NCI-H748 (cell line): ENCODE measurements at regions not wholly inside any gene's neighbourhood (a gene's known extent, or its start where the extent isn't known, plus 50 kb on each side); places are given as distances from the start of the nearest gene placed in this dataset.

Experiments used
- DNase-seq: peaks from one replicate; lab custom pipeline; 2025; ENCODE audit not compliant: unreplicated experiment; lab: John Stamatoyannopoulos, UW

DNA sequence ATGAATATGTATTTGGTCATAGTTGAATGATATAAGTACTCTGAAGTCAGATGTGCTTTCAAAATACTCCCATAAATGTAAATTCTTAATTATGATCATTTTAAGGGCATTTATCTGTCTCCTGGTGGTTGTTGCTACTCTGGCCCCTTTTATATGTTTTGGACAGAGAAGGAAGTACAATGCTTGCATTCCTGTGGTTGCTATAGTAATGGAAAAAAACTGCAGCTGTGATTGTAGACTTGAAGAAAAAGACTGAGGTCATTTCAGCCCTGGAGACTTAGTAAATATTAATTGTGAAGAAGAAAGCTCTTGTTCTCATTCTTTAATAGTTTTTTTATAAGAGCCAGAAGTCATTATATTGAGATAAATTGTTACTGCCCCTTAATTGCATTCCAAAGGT, 70.2 kb upstream of the FERD3L start:
- no peak for DNase-seq

DNA sequence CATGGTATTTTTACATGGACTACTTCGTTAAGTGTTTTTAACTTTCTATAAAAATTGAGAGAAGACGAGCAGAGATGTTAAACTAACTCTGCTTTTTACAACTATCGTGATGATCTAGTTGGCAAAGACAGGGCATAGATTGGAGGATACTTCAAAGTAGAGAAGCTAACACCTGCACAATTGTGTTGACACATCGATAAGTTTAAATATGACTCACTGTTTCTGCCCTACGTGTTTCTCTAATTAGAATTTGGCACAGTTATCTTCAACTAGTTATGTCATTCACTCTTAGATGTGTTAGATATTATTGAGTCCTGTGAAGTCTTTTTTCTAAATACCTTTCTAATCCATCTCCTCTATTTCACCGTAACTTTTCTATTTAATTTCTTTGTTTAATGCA, 68.5 kb upstream of the FERD3L start:
- DNase-seq, result no peak

DNA sequence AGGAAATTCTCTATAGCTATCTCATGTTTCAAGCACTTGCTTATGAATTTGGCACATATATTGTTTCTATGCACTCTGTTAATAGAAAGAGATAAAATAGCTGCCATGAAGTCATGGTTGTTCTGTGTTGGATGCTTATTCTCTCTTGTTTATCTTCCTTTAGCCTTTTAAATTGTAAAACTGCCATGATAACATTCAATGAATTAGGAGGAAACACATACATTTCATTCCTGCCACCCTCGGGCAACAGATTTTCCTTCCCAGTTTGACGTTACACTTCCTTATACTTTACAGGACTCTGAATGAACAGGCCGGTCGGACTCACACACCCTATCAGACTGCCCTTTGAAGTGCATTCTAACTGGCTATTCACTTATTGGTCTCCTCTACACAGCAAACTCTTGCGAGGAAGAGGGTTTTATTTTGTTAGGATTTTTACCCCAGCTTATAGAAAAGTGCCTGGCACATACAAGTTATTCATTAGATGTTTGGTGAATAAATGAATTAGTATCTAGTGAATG, 65.7 kb upstream of the FERD3L start:
- peak; percentile 64 for DNase-seq

DNA sequence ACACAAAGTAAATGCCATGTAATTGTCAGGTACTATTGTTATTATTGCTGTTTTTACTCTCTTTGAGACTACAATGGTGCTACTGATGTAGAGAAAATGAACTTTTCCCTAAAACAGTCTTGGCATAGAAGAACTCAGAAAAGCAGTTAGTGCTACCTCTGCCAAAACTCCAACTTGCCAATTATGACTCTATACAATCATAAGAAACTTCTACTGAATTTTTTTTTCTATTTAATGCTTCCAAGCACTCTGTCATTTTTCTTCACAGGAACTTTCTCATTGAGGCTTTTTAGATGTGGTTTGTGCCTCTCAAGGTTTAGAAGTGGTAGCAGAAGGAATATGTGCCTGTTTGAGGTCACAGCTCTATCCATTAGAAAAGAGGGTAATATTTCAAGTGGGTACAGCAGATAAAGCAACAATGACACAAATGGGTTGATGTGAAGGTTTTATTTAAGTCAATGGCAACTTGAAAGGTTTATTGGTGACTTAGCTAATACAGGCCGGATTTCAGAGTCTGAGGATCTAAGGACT, 64.0 kb upstream of the FERD3L start:
- no peak for DNase-seq

DNA sequence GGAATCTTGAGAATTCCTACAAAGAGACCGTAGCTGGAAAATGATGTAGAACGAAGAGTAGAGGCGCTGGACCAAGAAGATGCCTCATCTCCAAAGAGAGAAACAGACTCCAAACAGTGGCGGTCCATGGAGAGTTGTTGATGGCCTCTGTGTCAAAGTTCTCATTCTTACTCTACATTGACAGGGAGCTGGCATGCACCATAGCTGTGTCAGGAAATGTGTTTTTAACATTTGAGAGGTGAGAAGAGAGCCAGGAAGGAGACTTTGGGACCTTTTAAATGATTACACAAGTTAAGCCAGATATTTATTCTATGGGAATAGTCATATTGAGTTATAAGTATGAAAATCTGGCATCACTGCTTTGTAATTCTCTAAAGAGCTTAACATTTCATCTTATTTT, 61.5 kb upstream of the FERD3L start:
- no peak for DNase-seq

DNA sequence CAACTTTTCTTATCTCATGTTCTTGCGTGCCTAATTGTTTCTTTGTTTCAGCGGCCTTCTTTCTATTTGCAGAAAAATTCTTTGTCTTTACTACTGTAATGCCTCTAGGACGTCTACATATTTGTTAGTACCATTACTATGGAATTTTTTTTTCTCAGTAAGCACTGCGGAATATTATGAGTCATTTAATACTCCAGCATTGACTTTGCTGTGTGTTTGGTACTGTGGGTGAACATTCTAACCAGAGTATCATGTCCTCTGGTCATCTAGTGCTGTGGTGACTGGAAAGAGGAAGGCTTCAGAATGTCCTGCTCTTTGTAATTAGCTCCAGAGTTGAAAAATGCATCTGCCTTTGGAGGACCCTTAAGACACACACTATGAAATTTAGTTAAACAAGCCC, 58.5 kb upstream of the FERD3L start:
- DNase-seq, result no peak

DNA sequence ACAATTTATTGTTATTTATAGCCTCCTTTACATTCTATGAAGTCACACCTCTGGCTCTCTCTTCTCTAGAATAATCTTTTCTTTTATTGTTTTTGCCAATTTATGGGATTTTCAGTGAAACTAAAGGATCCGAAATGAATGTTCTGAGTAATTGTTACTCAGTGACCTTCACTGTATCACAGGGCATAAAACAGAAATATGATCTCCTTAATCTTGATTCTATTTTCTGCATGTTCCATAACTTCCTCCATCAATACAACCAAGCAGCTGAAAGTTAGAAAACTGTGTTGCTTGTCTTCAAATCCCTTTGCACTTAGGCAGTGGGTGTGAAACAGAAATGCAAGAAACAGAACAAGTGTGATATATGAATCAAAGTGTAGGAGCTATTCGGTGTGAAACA, 57.4 kb upstream of the FERD3L start:
- DNase-seq, result no peak
